Smooth muscle cell (in vitro differentiated cells): ENCODE measurements at regions not wholly inside any gene's neighbourhood (a gene's known extent, or its start where the extent isn't known, plus 50 kb on each side); places are given as distances from the start of the nearest gene placed in this dataset.

Source experiments
- DNase-seq: peaks from one replicate; lab custom pipeline; 2025; ENCODE audit not compliant: unreplicated experiment; lab: John Stamatoyannopoulos, UW
- H2AFZ ChIP-seq: fragments of 200-600 bp; sonication (generic); 2 replicates; pipeline ENCODE4 v1.6.0; 2016; ENCODE audit warnings: antibody characterized with exemption, low read depth, mild to moderate bottlenecking
- H3F3A ChIP-seq: fragments of 200-600 bp; sonication (generic); 2 replicates; pipeline ENCODE4 v1.6.0; 2017; ENCODE audit warnings: antibody characterized with exemption, low read depth
- H3K27ac ChIP-seq: fragments of 200-600 bp; sonication (generic); 2 replicates; pipeline ENCODE4 v1.5.1; 2016; ENCODE audit warnings: low read depth, mild to moderate bottlenecking
- H3K27me3 ChIP-seq: fragments of 200-600 bp; sonication (generic); 2 replicates; pipeline ENCODE4 v1.6.1; 2016; ENCODE audit warnings: low read depth, mild to moderate bottlenecking
- H3K36me3 ChIP-seq: fragments of 200-600 bp; sonication (generic); 2 replicates; pipeline ENCODE4 v1.5.1; 2016; ENCODE audit warnings: low read depth
- H3K4me1 ChIP-seq: fragments of 200-600 bp; sonication (generic); 2 replicates; pipeline ENCODE4 v1.5.1; 2016; ENCODE audit warnings: low read depth
- H3K4me2 ChIP-seq: fragments of 200-600 bp; sonication (generic); 2 replicates; pipeline ENCODE4 v1.6.0; 2016; ENCODE audit warnings: mild to moderate bottlenecking
- H3K4me3 ChIP-seq: fragments of 200-600 bp; sonication (generic); 2 replicates; pipeline ENCODE4 v1.5.1; 2016; ENCODE audit warnings: mild to moderate bottlenecking
- H3K79me2 ChIP-seq: fragments of 200-600 bp; sonication (generic); 2 replicates; pipeline ENCODE4 v1.6.0; 2016; ENCODE audit warnings: low read depth, mild to moderate bottlenecking
- H3K9ac ChIP-seq: fragments of 200-600 bp; sonication (generic); 2 replicates; pipeline ENCODE4 v1.6.0; 2016; ENCODE audit warnings: low read depth
- H3K9me3 ChIP-seq: fragments of 200-600 bp; sonication (generic); replicated peaks from 2 replicates; pipeline ENCODE4 v1.5.1; 2016; ENCODE audit warnings: low read depth
- H4K20me1 ChIP-seq: fragments of 200-600 bp; sonication (generic); 2 replicates; pipeline ENCODE4 v1.6.0; 2016; ENCODE audit warnings: low read depth
- CTCF ChIP-seq: fragments of 200-600 bp; sonication (generic); IDR thresholded peaks from 2 replicates; pipeline ENCODE4 v1.5.1; 2017; ENCODE audit warnings: borderline replicate concordance, mild to moderate bottlenecking, antibody characterized with exemption; ENCODE audit not compliant: insufficient read depth, poor library complexity, severe bottlenecking
- WGBS: methylation state at CpG from one replicate; pipeline ENCODE4 v1.1.7; 2016; ENCODE audit warnings: low lambda C conversion rate; 5-methylcytosine and 5-hydroxymethylcytosine counted together

GRCh38 chr14:97283841-97284240, 486.7 kb downstream of the VRK1 start:
- DNase-seq, result no peak
- Histone ChIP-seq H4K20me1 (no peaks in the 10 kb centered on the region), H3K36me3 (no peaks in the 10 kb centered on the region), H3K27me3 (peaks cover 8% of the 10 kb centered on the region), H2AFZ (no peak overlapping the region), H3K4me1 (no peaks in the 10 kb centered on the region), H3K79me2 (no peaks in the 10 kb centered on the region), H3K9me3 (no peaks in the 10 kb centered on the region), H3F3A (no peaks in the 10 kb centered on the region), H3K27ac (no peak overlapping the region), H3K9ac (no peak overlapping the region), H3K4me2 (no peak overlapping the region), H3K4me3 (no peak overlapping the region)
- WGBS, result 93% methylated on average over 6 of the region's 6 CpGs
- no peak for TF ChIP-seq CTCF

- 93% methylated on average over 1 of the region's 1 CpG for WGBS
- H3K4me3 ChIP-seq, result no peak overlapping the region
- no peak overlapping the region for H3K4me2 ChIP-seq
- H3F3A ChIP-seq, result no peaks in the 10 kb centered on the region
- H4K20me1 ChIP-seq, result no peaks in the 10 kb centered on the region
- H3K9ac ChIP-seq, result no peak overlapping the region
- no peaks in the 10 kb centered on the region for H3K4me1 ChIP-seq
- H3K27me3 ChIP-seq, result peaks cover 8% of the 10 kb centered on the region
- no peak overlapping the region for H3K27ac ChIP-seq
- H3K79me2 ChIP-seq, result no peaks in the 10 kb centered on the region
- TF ChIP-seq CTCF, result no peak
- no peak overlapping the region for H2AFZ ChIP-seq
- no peaks in the 10 kb centered on the region for H3K9me3 ChIP-seq
- no peak for DNase-seq
- no peaks in the 10 kb centered on the region for H3K36me3 ChIP-seq
These were observed 490.8 kb downstream of the VRK1 start for GRCh38 chr14:97287956-97288355.

- Histone ChIP-seq H3F3A (no peaks in the 10 kb centered on the region), H3K9me3 (no peaks in the 10 kb centered on the region), H4K20me1 (no peaks in the 10 kb centered on the region), H3K4me2 (no peak overlapping the region), H3K36me3 (no peaks in the 10 kb centered on the region), H2AFZ (no peak overlapping the region), H3K9ac (no peak overlapping the region), H3K27ac (no peak overlapping the region), H3K27me3 (peaks cover 8% of the 10 kb centered on the region), H3K4me3 (no peak overlapping the region), H3K79me2 (no peaks in the 10 kb centered on the region), H3K4me1 (no peaks in the 10 kb centered on the region)
- 66% methylated on average over 4 of the region's 4 CpGs for WGBS
- TF ChIP-seq CTCF, result no peak
- DNase-seq, result no peak
These were observed 492.9 kb downstream of the VRK1 start for GRCh38 chr14:97290065-97290464.

- no peak overlapping the region for H3K4me3 ChIP-seq
- no peak for TF ChIP-seq CTCF
- no peaks in the 10 kb centered on the region for H3K4me1 ChIP-seq
- DNase-seq, result no peak
- H2AFZ ChIP-seq, result no peak overlapping the region
- no peaks in the 10 kb centered on the region for H4K20me1 ChIP-seq
- peaks cover 6% of the 10 kb centered on the region for H3K27me3 ChIP-seq
- WGBS, result 85% methylated on average over 3 of the region's 3 CpGs
- no peaks in the 10 kb centered on the region for H3K36me3 ChIP-seq
- no peak overlapping the region for H3K27ac ChIP-seq
- no peak overlapping the region for H3K9ac ChIP-seq
- no peak overlapping the region for H3K4me2 ChIP-seq
- no peaks in the 10 kb centered on the region for H3K9me3 ChIP-seq
- H3K79me2 ChIP-seq, result no peaks in the 10 kb centered on the region
- H3F3A ChIP-seq, result no peaks in the 10 kb centered on the region
These were observed 493.8 kb downstream of the VRK1 start for GRCh38 chr14:97290977-97291376.
